ENCODE measurements at regions not wholly inside any gene's neighbourhood (a gene's known extent, or its start where the extent isn't known, plus 50 kb on each side); places are given as distances from the start of the nearest gene placed in this dataset.

GRCh38 chr10:2993636-2994035 lies 73.7 kb upstream of the PFKP start:
- H3K79me2 ChIP-seq (ENCODE audit: insufficient read depth, low read depth, low read length), result no peaks in the 10 kb centered on the region
- BruUV-seq (replicated peaks), result no TSS peak
- H3K9me3 ChIP-seq (ENCODE audit: low read length), result no peaks in the 10 kb centered on the region
- no peak overlapping the region for H3K4me3 ChIP-seq (ENCODE audit: low read depth, low read length, poor library complexity, severe bottlenecking)
- H2AFZ ChIP-seq (ENCODE audit: low read length), result no peak overlapping the region
- no peak for DNase-seq (ENCODE audit: low spot score)
- H3K9me2 ChIP-seq (ENCODE audit: insufficient read depth, low read length), result no peaks in the 10 kb centered on the region
- no peaks in the 10 kb centered on the region for H4K20me1 ChIP-seq (ENCODE audit: insufficient read depth, low read length)
- no peak overlapping the region for H3K4me2 ChIP-seq (ENCODE audit: low read length)
- CTCF ChIA-PET (ENCODE audit: unreplicated experiment), result no interaction called here
- no peaks in the 10 kb centered on the region for H3K36me3 ChIP-seq (ENCODE audit: insufficient read depth, low read length)
- intact Hi-C loops (cut with micrococcal nuclease; ENCODE audit: unreplicated experiment), result no loop called here
- TF ChIP-seq EZH2phosphoT487 (IDR thresholded peaks at IDR 0.05; ENCODE audit: borderline replicate concordance, low read depth, low read length), result no peak
- no peaks in the 10 kb centered on the region for H3K4me1 ChIP-seq (ENCODE audit: insufficient read depth, low read length, poor library complexity, severe bottlenecking)
- POLR2A ChIA-PET, result no interaction called here
- no peak overlapping the region for H3K27ac ChIP-seq (ENCODE audit: low read depth, low read length, poor library complexity, severe bottlenecking)

DNA sequence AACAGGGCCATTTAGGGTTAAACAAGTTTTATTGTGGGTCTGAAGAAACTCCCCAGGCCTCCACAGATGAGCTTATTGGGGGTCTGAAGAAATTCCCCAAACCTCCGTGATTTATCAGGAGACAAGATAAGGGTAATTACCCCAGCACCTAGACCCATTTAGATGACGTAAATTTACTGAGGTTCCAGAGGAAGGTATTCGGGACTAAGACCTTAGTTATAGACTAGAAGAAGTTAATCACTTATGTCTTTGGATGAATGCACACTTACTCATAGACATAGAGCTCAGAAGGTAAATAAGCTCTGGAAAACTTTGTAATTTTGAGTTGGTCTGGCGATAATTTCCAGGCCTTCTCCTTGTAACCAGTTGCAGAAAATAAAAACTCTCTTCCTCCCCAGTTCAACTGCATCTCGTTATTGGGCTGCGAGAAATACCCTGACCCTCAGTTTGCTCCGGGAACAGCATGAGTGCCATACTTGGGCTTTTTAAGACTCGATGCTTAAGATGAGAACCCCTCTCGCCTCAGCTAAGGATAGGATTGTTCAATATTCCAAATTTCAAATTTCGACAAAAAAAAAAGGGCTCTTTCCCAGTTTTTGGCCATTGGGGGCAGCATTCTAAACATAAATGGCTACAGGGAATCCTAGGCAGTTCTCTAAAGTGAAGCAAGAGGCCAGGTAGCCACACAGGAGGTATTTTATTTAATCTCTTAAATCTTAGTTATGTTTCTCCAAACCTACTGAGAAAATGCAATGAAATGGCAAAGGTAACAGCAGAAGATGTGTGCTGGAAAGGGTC lies 74.7 kb upstream of the PFKP start:
- Histone ChIP-seq H2AFZ (ENCODE audit: low read length) (no peak overlapping the region), H3K4me2 (ENCODE audit: low read length) (no peak overlapping the region), H3K9me3 (ENCODE audit: low read length) (no peaks in the 10 kb centered on the region), H3K27ac (ENCODE audit: low read depth, low read length, poor library complexity, severe bottlenecking) (no peak overlapping the region), H3K4me3 (ENCODE audit: low read depth, low read length, poor library complexity, severe bottlenecking) (no peak overlapping the region), H3K79me2 (ENCODE audit: insufficient read depth, low read depth, low read length) (no peaks in the 10 kb centered on the region), H3K36me3 (ENCODE audit: insufficient read depth, low read length) (no peaks in the 10 kb centered on the region), H3K4me1 (ENCODE audit: insufficient read depth, low read length, poor library complexity, severe bottlenecking) (no peaks in the 10 kb centered on the region), H3K9me2 (ENCODE audit: insufficient read depth, low read length) (no peaks in the 10 kb centered on the region), H4K20me1 (ENCODE audit: insufficient read depth, low read length) (no peaks in the 10 kb centered on the region)
- BruUV-seq (replicated peaks), result no TSS peak
- intact Hi-C loops (cut with micrococcal nuclease; ENCODE audit: unreplicated experiment), result no loop called here
- TF ChIP-seq, protein P1, sequence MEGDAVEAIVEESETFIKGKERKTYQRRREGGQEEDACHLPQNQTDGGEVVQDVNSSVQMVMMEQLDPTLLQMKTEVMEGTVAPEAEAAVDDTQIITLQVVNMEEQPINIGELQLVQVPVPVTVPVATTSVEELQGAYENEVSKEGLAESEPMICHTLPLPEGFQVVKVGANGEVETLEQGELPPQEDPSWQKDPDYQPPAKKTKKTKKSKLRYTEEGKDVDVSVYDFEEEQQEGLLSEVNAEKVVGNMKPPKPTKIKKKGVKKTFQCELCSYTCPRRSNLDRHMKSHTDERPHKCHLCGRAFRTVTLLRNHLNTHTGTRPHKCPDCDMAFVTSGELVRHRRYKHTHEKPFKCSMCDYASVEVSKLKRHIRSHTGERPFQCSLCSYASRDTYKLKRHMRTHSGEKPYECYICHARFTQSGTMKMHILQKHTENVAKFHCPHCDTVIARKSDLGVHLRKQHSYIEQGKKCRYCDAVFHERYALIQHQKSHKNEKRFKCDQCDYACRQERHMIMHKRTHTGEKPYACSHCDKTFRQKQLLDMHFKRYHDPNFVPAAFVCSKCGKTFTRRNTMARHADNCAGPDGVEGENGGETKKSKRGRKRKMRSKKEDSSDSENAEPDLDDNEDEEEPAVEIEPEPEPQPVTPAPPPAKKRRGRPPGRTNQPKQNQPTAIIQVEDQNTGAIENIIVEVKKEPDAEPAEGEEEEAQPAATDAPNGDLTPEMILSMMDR (conservative IDR thresholded peaks at IDR 0.05; ENCODE audit: low read length), result 0 out of 2 replicates have a peak, but pooled peaks have one; percentile 47
- no peak for TF ChIP-seq EZH2phosphoT487 (IDR thresholded peaks at IDR 0.05; ENCODE audit: borderline replicate concordance, low read depth, low read length)
- ChIA-PET POLR2A (interaction anchor here (0.6 kb wide), 1 partner anchor 625 kb away, joined by 3 read pairs; no protein-coding TSS in a partner anchor), CTCF (ENCODE audit: unreplicated experiment) (no interaction called here)
- no peak for DNase-seq (ENCODE audit: low spot score)

DNA sequence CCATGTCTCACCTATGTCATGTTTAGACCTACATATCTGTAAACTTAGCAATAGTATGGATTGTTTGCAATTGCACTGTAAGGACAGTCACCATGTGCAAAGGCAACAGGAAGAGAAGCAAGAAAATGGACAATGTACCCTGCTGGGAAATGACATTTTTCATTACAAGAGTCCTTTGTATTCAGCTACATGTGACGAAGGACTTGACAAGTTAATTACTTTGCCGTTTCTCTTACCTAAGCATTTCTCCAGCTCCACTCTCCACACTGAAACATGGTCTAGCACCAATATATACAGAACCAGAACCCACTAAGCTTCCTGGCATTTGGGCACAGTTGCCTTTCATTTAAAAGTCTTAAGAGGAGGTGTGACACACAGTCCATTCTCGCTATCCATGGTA lies 76.6 kb upstream of the PFKP start:
- Histone ChIP-seq H3K4me1 (ENCODE audit: insufficient read depth, low read length, poor library complexity, severe bottlenecking) (no peaks in the 10 kb centered on the region), H2AFZ (ENCODE audit: low read length) (no peak overlapping the region), H3K27ac (ENCODE audit: low read depth, low read length, poor library complexity, severe bottlenecking) (no peak overlapping the region), H3K79me2 (ENCODE audit: insufficient read depth, low read depth, low read length) (no peaks in the 10 kb centered on the region), H3K9me2 (ENCODE audit: insufficient read depth, low read length) (no peaks in the 10 kb centered on the region), H3K4me3 (ENCODE audit: low read depth, low read length, poor library complexity, severe bottlenecking) (no peak overlapping the region), H4K20me1 (ENCODE audit: insufficient read depth, low read length) (no peaks in the 10 kb centered on the region), H3K4me2 (ENCODE audit: low read length) (no peak overlapping the region), H3K36me3 (ENCODE audit: insufficient read depth, low read length) (no peaks in the 10 kb centered on the region), H3K9me3 (ENCODE audit: low read length) (no peaks in the 10 kb centered on the region)
- no peak for DNase-seq (ENCODE audit: low spot score)
- ChIA-PET CTCF (ENCODE audit: unreplicated experiment) (no interaction called here), POLR2A (no interaction called here)
- BruUV-seq (replicated peaks), result no TSS peak
- intact Hi-C loops (cut with micrococcal nuclease; ENCODE audit: unreplicated experiment), result no loop called here
- TF ChIP-seq, protein P1 (conservative IDR thresholded peaks at IDR 0.05; ENCODE audit: low read length), result no peak
- no peak for TF ChIP-seq EZH2phosphoT487 (IDR thresholded peaks at IDR 0.05; ENCODE audit: borderline replicate concordance, low read depth, low read length)
